ENCODE measurements at regions not wholly inside any gene's neighbourhood (a gene's known extent, or its start where the extent isn't known, plus 50 kb on each side); places are given as distances from the start of the nearest gene placed in this dataset.

GRCh38 chr1:55861676-55862340, 646.6 kb upstream of the USP24 start:
- no peak overlapping the region for H3K4me2 ChIP-seq
- CTCF ChIA-PET, result no interaction called here
- POLR2A ChIA-PET (ENCODE audit: unreplicated experiment), result interaction anchor here (0.6 kb wide), 1 partner anchor 324 kb away, joined by 3 read pairs; no protein-coding TSS in a partner anchor
- no peaks in the 10 kb centered on the region for H3K27me3 ChIP-seq (ENCODE audit: insufficient read depth, low read depth)
- no peaks in the 10 kb centered on the region for H4K20me1 ChIP-seq (ENCODE audit: insufficient read depth)
- H2AFZ ChIP-seq, result no peak overlapping the region
- H3K4me3 ChIP-seq, result no peak overlapping the region
- no peaks in the 10 kb centered on the region for H3F3A ChIP-seq (ENCODE audit: insufficient read depth, low read depth)
- BruUV-seq (replicated peaks), result no TSS peak
- H3K79me2 ChIP-seq (ENCODE audit: low read depth), result no peaks in the 10 kb centered on the region
- no peak for DNase-seq
- intact Hi-C loops (cut with micrococcal nuclease; ENCODE audit: unreplicated experiment), result no loop called here
- no peaks in the 10 kb centered on the region for H3K9me3 ChIP-seq (ENCODE audit: insufficient read depth, low read depth)
- H3K36me3 ChIP-seq (ENCODE audit: low read depth), result no peaks in the 10 kb centered on the region
- H3K27ac ChIP-seq, result no peak overlapping the region
- no peaks in the 10 kb centered on the region for H3K9me2 ChIP-seq (ENCODE audit: insufficient read depth)
- no peaks in the 10 kb centered on the region for H3K4me1 ChIP-seq (replicated peaks; ENCODE audit: insufficient read depth)
- no peak for TF ChIP-seq CTCF (conservative IDR thresholded peaks at IDR 0.05)
- TF ChIP-seq EZH2 (IDR thresholded peaks at IDR 0.05; ENCODE audit: low read depth), result no peak

GRCh38 chr1:55860798-55861519, 645.8 kb upstream of the USP24 start:
- no peak for DNase-seq
- BruUV-seq (replicated peaks), result no TSS peak
- no peaks in the 10 kb centered on the region for H3K36me3 ChIP-seq (ENCODE audit: low read depth)
- H3K9me2 ChIP-seq (ENCODE audit: insufficient read depth), result no peaks in the 10 kb centered on the region
- CTCF ChIA-PET, result no interaction called here
- no peak overlapping the region for H3K4me3 ChIP-seq
- no peaks in the 10 kb centered on the region for H3K4me1 ChIP-seq (replicated peaks; ENCODE audit: insufficient read depth)
- H2AFZ ChIP-seq, result no peak overlapping the region
- no peak for TF ChIP-seq CTCF (conservative IDR thresholded peaks at IDR 0.05)
- no peak for TF ChIP-seq EZH2 (IDR thresholded peaks at IDR 0.05; ENCODE audit: low read depth)
- intact Hi-C loops (cut with micrococcal nuclease; ENCODE audit: unreplicated experiment), result no loop called here
- H3K27ac ChIP-seq, result no peak overlapping the region
- H3K4me2 ChIP-seq, result no peak overlapping the region
- H4K20me1 ChIP-seq (ENCODE audit: insufficient read depth), result no peaks in the 10 kb centered on the region
- POLR2A ChIA-PET (ENCODE audit: unreplicated experiment), result interaction anchor here (0.6 kb wide), 1 partner anchor 325 kb away, joined by 3 read pairs; no protein-coding TSS in a partner anchor
- no peaks in the 10 kb centered on the region for H3F3A ChIP-seq (ENCODE audit: insufficient read depth, low read depth)
- no peaks in the 10 kb centered on the region for H3K79me2 ChIP-seq (ENCODE audit: low read depth)
- H3K27me3 ChIP-seq (ENCODE audit: insufficient read depth, low read depth), result no peaks in the 10 kb centered on the region
- no peaks in the 10 kb centered on the region for H3K9me3 ChIP-seq (ENCODE audit: insufficient read depth, low read depth)

- Histone ChIP-seq H3K9me3 (ENCODE audit: insufficient read depth, low read depth) (no peaks in the 10 kb centered on the region), H3K9me2 (ENCODE audit: insufficient read depth) (no peaks in the 10 kb centered on the region), H3K27ac (no peak overlapping the region), H4K20me1 (ENCODE audit: insufficient read depth) (no peaks in the 10 kb centered on the region), H2AFZ (no peak overlapping the region), H3K36me3 (ENCODE audit: low read depth) (no peaks in the 10 kb centered on the region), H3K4me1 (replicated peaks; ENCODE audit: insufficient read depth) (no peaks in the 10 kb centered on the region), H3K4me2 (no peak overlapping the region), H3K27me3 (ENCODE audit: insufficient read depth, low read depth) (no peaks in the 10 kb centered on the region), H3F3A (ENCODE audit: insufficient read depth, low read depth) (no peaks in the 10 kb centered on the region), H3K79me2 (ENCODE audit: low read depth) (no peaks in the 10 kb centered on the region), H3K4me3 (no peak overlapping the region)
- DNase-seq, result no peak
- BruUV-seq (replicated peaks), result no TSS peak
- TF ChIP-seq EZH2 (IDR thresholded peaks at IDR 0.05; ENCODE audit: low read depth), result no peak
- no peak for TF ChIP-seq CTCF (conservative IDR thresholded peaks at IDR 0.05)
- intact Hi-C loops (cut with micrococcal nuclease; ENCODE audit: unreplicated experiment), result no loop called here
- ChIA-PET POLR2A (ENCODE audit: unreplicated experiment) (interaction anchor here (0.7 kb wide), 2 partner anchors 13 kb away, joined by 3 to 14 read pairs; no protein-coding TSS in a partner anchor), CTCF (no interaction called here)
These were observed 645.2 kb upstream of the USP24 start for GRCh38 chr1:55860326-55860725.
